ENCODE measurements at regions not wholly inside any gene's neighbourhood (a gene's known extent, or its start where the extent isn't known, plus 50 kb on each side); places are given as distances from the start of the nearest gene placed in this dataset.

GRCh38 chr5:91830361-91830953 is 447.3 kb upstream of the ARRDC3 start:
- no peak for TF ChIP-seq CTCF (conservative IDR thresholded peaks at IDR 0.05; ENCODE audit: low read length)
- no peak for TF ChIP-seq EZH2phosphoT487 (IDR thresholded peaks at IDR 0.05; ENCODE audit: borderline replicate concordance, low read depth, low read length)
- H2AFZ ChIP-seq (ENCODE audit: low read length), result no peak overlapping the region
- ChIA-PET CTCF (ENCODE audit: unreplicated experiment) (no interaction called here), POLR2A (interaction anchor here (0.6 kb wide), 1 partner anchor 649 kb away, joined by 3 read pairs; no protein-coding TSS in a partner anchor)
- no peaks in the 10 kb centered on the region for H4K20me1 ChIP-seq (ENCODE audit: insufficient read depth, low read length)
- intact Hi-C loops (cut with micrococcal nuclease; ENCODE audit: unreplicated experiment), result no loop called here
- no peak for DNase-seq (ENCODE audit: low spot score)
- no peaks in the 10 kb centered on the region for H3K79me2 ChIP-seq (ENCODE audit: insufficient read depth, low read depth, low read length)
- no peaks in the 10 kb centered on the region for H3K9me3 ChIP-seq (ENCODE audit: low read length)
- no peak overlapping the region for H3K27ac ChIP-seq (ENCODE audit: low read depth, low read length, poor library complexity, severe bottlenecking)
- H3K9me2 ChIP-seq (ENCODE audit: insufficient read depth, low read length), result no peaks in the 10 kb centered on the region
- H3K36me3 ChIP-seq (ENCODE audit: insufficient read depth, low read length), result no peaks in the 10 kb centered on the region
- no peak overlapping the region for H3K4me2 ChIP-seq (ENCODE audit: low read length)
- H3K4me3 ChIP-seq (ENCODE audit: low read depth, low read length, poor library complexity, severe bottlenecking), result no peak overlapping the region
- BruUV-seq (replicated peaks), result no TSS peak
- no peaks in the 10 kb centered on the region for H3K4me1 ChIP-seq (ENCODE audit: insufficient read depth, low read length, poor library complexity, severe bottlenecking)

- H3K4me1 ChIP-seq (ENCODE audit: insufficient read depth, low read length, poor library complexity, severe bottlenecking), result no peaks in the 10 kb centered on the region
- TF ChIP-seq EZH2phosphoT487 (IDR thresholded peaks at IDR 0.05; ENCODE audit: borderline replicate concordance, low read depth, low read length) (no peak), CTCF (conservative IDR thresholded peaks at IDR 0.05; ENCODE audit: low read length) (no peak)
- H3K79me2 ChIP-seq (ENCODE audit: insufficient read depth, low read depth, low read length), result no peaks in the 10 kb centered on the region
- POLR2A ChIA-PET, result no interaction called here
- no peak overlapping the region for H3K4me2 ChIP-seq (ENCODE audit: low read length)
- CTCF ChIA-PET (ENCODE audit: unreplicated experiment), result no interaction called here
- no peak for DNase-seq (ENCODE audit: low spot score)
- BruUV-seq (replicated peaks), result no TSS peak
- no peaks in the 10 kb centered on the region for H4K20me1 ChIP-seq (ENCODE audit: insufficient read depth, low read length)
- intact Hi-C loops (cut with micrococcal nuclease; ENCODE audit: unreplicated experiment), result no loop called here
- H3K4me3 ChIP-seq (ENCODE audit: low read depth, low read length, poor library complexity, severe bottlenecking), result no peak overlapping the region
- H3K9me2 ChIP-seq (ENCODE audit: insufficient read depth, low read length), result no peaks in the 10 kb centered on the region
- H3K9me3 ChIP-seq (ENCODE audit: low read length), result no peaks in the 10 kb centered on the region
- no peaks in the 10 kb centered on the region for H3K36me3 ChIP-seq (ENCODE audit: insufficient read depth, low read length)
- no peak overlapping the region for H3K27ac ChIP-seq (ENCODE audit: low read depth, low read length, poor library complexity, severe bottlenecking)
- no peak overlapping the region for H2AFZ ChIP-seq (ENCODE audit: low read length)
Observed at GRCh38 chr5:91825618-91826017, 442.5 kb upstream of the ARRDC3 start.

- H3K36me3 ChIP-seq (ENCODE audit: insufficient read depth, low read length), result no peaks in the 10 kb centered on the region
- POLR2A ChIA-PET, result no interaction called here
- no peaks in the 10 kb centered on the region for H3K9me2 ChIP-seq (ENCODE audit: insufficient read depth, low read length)
- BruUV-seq (replicated peaks), result no TSS peak
- H2AFZ ChIP-seq (ENCODE audit: low read length), result no peak overlapping the region
- H3K79me2 ChIP-seq (ENCODE audit: insufficient read depth, low read depth, low read length), result no peaks in the 10 kb centered on the region
- no peaks in the 10 kb centered on the region for H3K4me1 ChIP-seq (ENCODE audit: insufficient read depth, low read length, poor library complexity, severe bottlenecking)
- no peak overlapping the region for H3K27ac ChIP-seq (ENCODE audit: low read depth, low read length, poor library complexity, severe bottlenecking)
- H4K20me1 ChIP-seq (ENCODE audit: insufficient read depth, low read length), result no peaks in the 10 kb centered on the region
- DNase-seq (ENCODE audit: low spot score), result no peak
- no peak overlapping the region for H3K4me2 ChIP-seq (ENCODE audit: low read length)
- no peaks in the 10 kb centered on the region for H3K9me3 ChIP-seq (ENCODE audit: low read length)
- intact Hi-C loops (cut with micrococcal nuclease; ENCODE audit: unreplicated experiment), result no loop called here
- CTCF ChIA-PET (ENCODE audit: unreplicated experiment), result no interaction called here
- TF ChIP-seq CTCF (conservative IDR thresholded peaks at IDR 0.05; ENCODE audit: low read length) (no peak), EZH2phosphoT487 (IDR thresholded peaks at IDR 0.05; ENCODE audit: borderline replicate concordance, low read depth, low read length) (no peak)
- no peak overlapping the region for H3K4me3 ChIP-seq (ENCODE audit: low read depth, low read length, poor library complexity, severe bottlenecking)
Observed at GRCh38 chr5:91824406-91824805, 441.3 kb upstream of the ARRDC3 start.

Data from OCI-LY7 (cell line).